ENCODE measurements at regions not wholly inside any gene's neighbourhood (a gene's known extent, or its start where the extent isn't known, plus 50 kb on each side); places are given as distances from the start of the nearest gene placed in this dataset.

DNA sequence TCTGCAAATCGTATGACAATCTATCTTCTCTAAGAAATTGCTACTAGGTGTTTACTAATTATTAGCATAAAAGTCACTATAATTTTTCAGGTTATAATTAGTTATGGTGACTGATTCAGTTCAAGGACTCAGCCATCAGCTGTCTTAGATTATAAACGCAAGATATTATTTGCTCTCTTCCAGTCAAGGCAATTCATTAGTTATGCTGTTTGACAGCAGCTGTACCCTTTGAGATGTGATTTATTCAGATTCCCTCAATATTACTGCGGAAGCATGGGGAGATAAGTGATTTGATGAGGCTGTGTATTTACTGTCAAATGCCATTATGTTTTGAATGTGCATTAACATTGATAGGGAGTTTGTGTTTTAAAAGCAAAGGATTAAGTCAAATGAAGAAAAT is 558.9 kb upstream of the FSIP2 start:
- DNase-seq = no peak
- TF ChIP-seq CTCF (IDR thresholded peaks at IDR 0.05) = no peak
- Histone ChIP-seq H3K9ac (ENCODE audit: low read depth in 2 of 2, low read length in 2 of 2) (no peak overlapping the region), H3K36me3 (no peaks in the 10 kb centered on the region), H3K27me3 (no peaks in the 10 kb centered on the region), H3K4me3 (no peak overlapping the region), H3K27ac (no peak overlapping the region), H3K4me1 (no peaks in the 10 kb centered on the region), H3K9me3 (no peaks in the 10 kb centered on the region)
- intact Hi-C loops (cut with DNase I) = no loop called here

- Histone ChIP-seq H3K27me3 (no peaks in the 10 kb centered on the region), H3K4me3 (no peak overlapping the region), H3K36me3 (no peaks in the 10 kb centered on the region), H3K4me1 (no peaks in the 10 kb centered on the region), H3K9me3 (no peaks in the 10 kb centered on the region), H3K27ac (no peak overlapping the region), H3K9ac (ENCODE audit: low read depth in 2 of 2, low read length in 2 of 2) (no peak overlapping the region)
- no peak for TF ChIP-seq CTCF (IDR thresholded peaks at IDR 0.05)
- DNase-seq = no peak
- intact Hi-C loops (cut with DNase I) = no loop called here
These were observed 556.7 kb upstream of the FSIP2 start for GRCh38 chr2:185181901-185182300.

DNA sequence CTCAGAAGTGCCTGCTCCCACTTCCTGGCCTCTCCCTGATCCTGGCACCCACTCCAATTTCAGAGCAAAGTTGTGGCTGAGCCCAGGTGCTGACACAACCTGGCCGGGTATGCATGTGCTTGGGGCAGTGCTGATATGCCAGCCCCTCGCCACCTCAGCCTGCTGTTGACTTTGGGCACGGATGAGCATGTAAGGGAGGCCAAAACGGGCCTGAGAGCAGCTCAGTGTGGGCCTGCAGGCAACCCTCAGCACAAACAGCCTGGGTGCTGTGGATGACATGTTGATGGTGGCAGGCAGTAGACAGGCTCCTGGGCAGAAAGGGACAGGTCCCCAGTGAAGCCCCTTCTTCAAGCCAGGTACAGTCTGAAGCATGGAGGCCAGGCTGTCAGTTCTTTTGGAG is 553.6 kb upstream of the FSIP2 start:
- no peaks in the 10 kb centered on the region for H3K36me3 ChIP-seq
- DNase-seq = no peak
- no peak overlapping the region for H3K27ac ChIP-seq
- H3K9me3 ChIP-seq = no peaks in the 10 kb centered on the region
- intact Hi-C loops (cut with DNase I) = no loop called here
- H3K4me3 ChIP-seq = no peak overlapping the region
- no peak overlapping the region for H3K9ac ChIP-seq (ENCODE audit: low read depth in 2 of 2, low read length in 2 of 2)
- TF ChIP-seq CTCF (IDR thresholded peaks at IDR 0.05) = no peak
- no peaks in the 10 kb centered on the region for H3K4me1 ChIP-seq
- no peaks in the 10 kb centered on the region for H3K27me3 ChIP-seq

DNA sequence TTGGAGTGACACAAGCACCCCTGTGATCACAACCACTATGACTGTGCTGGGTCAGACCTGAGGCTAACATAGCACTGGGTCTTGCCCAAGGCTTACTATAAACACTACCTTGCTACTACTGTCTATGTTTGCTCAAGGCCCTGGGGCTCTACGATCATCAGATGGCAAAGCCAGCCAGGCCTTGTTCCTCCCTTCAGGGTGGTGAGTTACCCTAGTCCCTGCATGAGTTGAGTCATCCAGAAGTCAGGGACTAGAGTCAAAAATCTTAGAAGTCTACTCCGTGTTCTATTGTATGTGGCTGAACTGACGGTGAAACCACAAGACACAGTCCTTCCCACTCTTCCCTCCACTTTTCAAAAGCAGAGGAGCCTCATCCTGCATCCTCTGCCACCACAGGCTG is 551.2 kb upstream of the FSIP2 start:
- Histone ChIP-seq H3K27ac (no peak overlapping the region), H3K9me3 (no peaks in the 10 kb centered on the region), H3K4me3 (no peak overlapping the region), H3K36me3 (no peaks in the 10 kb centered on the region), H3K4me1 (no peaks in the 10 kb centered on the region), H3K27me3 (no peaks in the 10 kb centered on the region), H3K9ac (ENCODE audit: low read depth in 2 of 2, low read length in 2 of 2) (no peak overlapping the region)
- DNase-seq = no peak
- no peak for TF ChIP-seq CTCF (IDR thresholded peaks at IDR 0.05)
- intact Hi-C loops (cut with DNase I) = no loop called here

- Histone ChIP-seq H3K36me3 (no peaks in the 10 kb centered on the region), H3K9me3 (no peaks in the 10 kb centered on the region), H3K27ac (no peak overlapping the region), H3K9ac (ENCODE audit: low read depth in 2 of 2, low read length in 2 of 2) (no peak overlapping the region), H3K27me3 (no peaks in the 10 kb centered on the region), H3K4me3 (no peak overlapping the region), H3K4me1 (no peaks in the 10 kb centered on the region)
- DNase-seq = no peak
- TF ChIP-seq CTCF (IDR thresholded peaks at IDR 0.05) = no peak
- intact Hi-C loops (cut with DNase I) = no loop called here
These were observed 549.9 kb upstream of the FSIP2 start for GRCh38 chr2:185188656-185189055.

- no peak overlapping the region for H3K9ac ChIP-seq (ENCODE audit: low read depth in 2 of 2, low read length in 2 of 2)
- H3K4me3 ChIP-seq = no peak overlapping the region
- intact Hi-C loops (cut with DNase I) = no loop called here
- no peaks in the 10 kb centered on the region for H3K4me1 ChIP-seq
- H3K36me3 ChIP-seq = no peaks in the 10 kb centered on the region
- H3K27ac ChIP-seq = no peak overlapping the region
- H3K27me3 ChIP-seq = no peaks in the 10 kb centered on the region
- TF ChIP-seq CTCF (IDR thresholded peaks at IDR 0.05) = no peak
- no peak for DNase-seq
- H3K9me3 ChIP-seq = no peaks in the 10 kb centered on the region
These were observed 537.5 kb upstream of the FSIP2 start for GRCh38 chr2:185201063-185201462.

Measured in colonic mucosa (tissue), 4 donors.